Globus pallidus (tissue), 1 donor: ENCODE measurements at regions not wholly inside any gene's neighbourhood (a gene's known extent, or its start where the extent isn't known, plus 50 kb on each side); places are given as distances from the start of the nearest gene placed in this dataset.
A peak's percentile ranks its signal among the peaks of the same experiment; 100 is the strongest.

ENCODE experiments used
- DNase-seq: peaks from one replicate; pipeline ENCODE4 v3.0.0-alpha.2; 2015; ENCODE audit warnings: low spot score

- no peak for DNase-seq
These were observed 145.8 kb upstream of the ETS2 start for GRCh38 chr21:38659936-38660332.

GRCh38 chr21:38660333-38661196 is 145.2 kb upstream of the ETS2 start:
- no peak for DNase-seq

DNA sequence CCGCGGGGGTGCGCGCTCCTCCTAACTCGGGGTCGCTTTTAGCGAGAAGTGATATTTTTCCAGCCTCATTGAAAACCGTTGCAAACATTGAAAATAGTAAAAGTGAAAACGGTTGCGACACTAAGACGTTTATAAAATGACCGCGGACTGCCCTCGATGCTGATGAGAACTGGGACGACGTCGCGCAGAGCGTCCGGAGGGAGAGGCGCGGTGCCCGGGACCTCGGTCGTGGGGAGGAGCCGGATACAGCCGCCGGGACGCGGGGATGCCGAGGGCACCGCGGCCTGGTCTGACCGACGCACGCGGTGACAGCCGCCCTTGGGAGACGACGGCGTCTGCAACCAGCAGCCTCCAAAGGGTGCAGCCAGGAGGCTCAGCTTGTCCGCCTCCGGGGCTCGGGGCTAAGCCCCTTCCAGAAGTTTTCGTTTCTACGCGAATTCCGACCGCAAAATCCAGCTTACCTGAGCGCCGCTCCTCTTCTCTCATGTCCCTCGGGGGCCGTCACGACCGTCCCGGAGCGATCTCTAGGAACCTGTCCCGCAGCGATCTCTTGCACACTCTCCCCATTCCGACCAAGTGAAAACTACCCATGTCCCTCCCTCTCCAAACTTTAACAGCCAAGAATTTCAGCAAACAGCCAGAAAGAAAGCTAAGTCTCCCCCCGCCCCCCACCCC is 144.4 kb upstream of the ETS2 start:
- no peak for DNase-seq

DNA sequence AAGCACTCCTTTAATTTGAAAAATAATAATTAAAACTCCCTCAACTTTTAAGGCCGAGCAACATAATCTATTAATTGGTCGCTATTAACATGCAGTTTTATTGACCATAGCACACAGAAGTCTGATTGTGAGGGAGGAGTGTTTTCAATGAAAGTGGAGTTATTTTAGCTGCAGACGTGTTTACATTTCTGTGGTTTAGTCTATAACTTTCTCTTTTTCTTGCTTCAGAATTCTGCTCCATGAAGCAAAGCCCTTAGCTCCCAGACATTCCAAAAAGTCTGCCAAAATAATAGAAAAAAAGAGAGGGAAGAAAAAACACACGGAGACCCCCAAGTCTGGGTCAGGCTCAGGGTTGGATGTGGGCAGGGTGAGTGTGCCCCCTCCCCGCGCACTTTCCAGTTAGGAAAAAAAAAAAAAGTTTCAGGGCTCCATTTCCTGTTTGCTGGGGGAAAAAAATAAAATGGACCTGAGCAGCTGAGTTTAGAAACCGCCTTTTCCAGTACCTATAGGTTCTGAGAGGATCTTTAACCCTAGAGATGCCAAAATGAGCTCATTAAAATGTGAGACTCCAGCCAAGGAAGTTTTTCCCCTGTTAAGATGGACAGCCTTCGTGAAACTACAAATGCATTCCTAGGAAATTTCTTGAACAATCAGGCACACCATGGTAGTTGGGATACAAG is 143.7 kb upstream of the ETS2 start:
- DNase-seq, result no peak

DNA sequence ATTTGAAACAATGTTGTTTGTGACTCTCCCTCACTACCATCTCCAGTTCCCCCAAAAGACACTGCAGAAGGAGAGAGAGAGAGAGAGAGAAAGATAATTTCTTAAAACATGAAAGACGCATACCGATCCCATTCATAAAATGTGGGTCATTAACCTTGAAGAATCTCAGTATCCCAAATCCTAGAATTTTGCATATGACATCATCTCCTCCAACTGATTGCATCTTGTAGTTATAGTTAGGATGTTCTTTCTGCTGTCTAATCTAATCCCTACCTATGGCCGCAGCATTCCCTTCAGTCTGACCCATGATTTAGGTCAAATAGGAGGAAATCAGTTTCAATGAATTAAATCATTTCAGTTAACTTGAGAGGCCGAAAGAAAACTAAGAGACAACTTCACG is 142.4 kb upstream of the ETS2 start:
- no peak for DNase-seq

DNA sequence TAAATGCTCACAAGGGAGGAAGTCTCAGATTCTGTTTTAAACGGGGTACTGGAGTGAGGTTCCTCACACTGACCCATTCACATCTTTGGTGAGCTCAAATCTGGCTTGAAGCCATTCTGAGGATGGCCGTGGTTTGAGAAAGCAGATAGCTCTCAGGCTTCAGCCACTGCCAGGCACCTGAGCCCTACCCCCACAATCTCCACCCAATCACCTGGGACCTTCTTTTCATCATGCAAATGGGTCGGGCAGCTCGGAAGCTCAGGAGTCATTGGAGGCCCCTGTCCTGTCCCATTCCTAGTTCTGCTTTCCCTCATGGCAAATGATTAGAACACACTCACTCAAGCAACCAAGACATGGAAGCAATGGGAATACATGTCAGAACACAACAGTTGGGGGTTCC is 141.4 kb upstream of the ETS2 start:
- DNase-seq, result no peak

DNA sequence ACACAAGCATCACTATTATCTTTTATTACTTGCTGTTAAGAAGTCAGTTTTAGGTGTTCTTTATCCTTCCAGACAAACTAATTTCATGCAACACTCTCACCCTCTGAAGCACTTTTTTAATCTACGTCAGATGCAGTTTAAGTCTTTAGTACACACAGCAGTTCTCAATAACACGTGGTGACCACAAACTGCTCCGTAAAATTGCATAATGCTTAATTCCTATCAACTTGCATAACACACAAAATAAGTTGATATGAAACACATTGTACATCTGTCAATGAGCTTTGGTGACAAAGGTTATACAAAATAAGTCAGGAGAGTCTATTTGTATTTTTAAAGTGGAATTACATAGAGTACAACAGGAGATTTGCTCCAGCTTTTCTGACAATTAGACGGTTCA is 140.9 kb upstream of the ETS2 start:
- no peak for DNase-seq

DNA sequence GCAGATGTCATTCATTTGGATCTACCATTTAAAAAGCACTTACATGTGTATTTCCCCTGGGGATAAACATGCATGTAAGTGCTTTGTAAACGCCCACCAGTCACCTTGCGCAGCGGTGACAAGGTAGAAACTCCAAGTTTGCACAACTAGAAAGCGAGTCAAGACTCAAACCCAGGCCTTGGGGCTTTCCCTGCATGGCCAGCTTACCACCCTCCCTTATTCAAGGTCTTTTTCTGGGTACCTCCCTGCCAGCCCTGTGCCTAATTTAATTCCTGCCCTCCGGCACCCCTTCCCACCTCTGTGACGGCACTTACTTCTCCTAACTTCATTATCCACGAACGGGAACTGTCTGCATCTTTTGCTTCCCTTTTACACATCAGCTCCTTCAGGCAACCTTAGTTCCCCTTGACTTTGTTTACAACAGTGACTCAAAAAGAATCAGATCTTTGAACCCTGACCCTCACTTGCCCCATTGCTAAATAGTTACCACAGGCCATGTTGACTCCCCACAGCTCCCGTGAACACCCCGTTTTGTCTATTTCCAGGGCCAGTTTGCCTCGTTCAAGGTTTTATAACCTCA is 138.3 kb upstream of the ETS2 start:
- DNase-seq, result no peak

DNA sequence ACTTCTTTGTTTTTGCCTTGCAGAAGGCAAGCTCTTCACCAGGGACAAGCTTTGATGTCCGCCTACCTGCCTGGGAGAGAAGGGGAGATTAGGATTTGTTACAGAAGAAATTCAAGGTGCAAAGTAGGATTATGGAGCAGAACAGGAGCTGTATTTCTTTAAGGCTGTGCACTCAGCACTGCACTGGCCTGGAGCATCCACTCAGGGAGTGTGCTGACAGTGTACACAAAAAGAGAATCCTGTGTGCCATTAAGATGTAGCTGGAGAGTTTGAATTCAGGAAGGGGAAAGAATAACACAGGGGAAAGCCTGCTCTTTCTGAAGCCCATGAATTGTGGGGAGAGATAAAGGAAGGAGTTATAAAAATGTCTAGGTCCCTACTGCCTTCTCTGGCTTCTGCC is 137.7 kb upstream of the ETS2 start:
- no peak for DNase-seq

DNA sequence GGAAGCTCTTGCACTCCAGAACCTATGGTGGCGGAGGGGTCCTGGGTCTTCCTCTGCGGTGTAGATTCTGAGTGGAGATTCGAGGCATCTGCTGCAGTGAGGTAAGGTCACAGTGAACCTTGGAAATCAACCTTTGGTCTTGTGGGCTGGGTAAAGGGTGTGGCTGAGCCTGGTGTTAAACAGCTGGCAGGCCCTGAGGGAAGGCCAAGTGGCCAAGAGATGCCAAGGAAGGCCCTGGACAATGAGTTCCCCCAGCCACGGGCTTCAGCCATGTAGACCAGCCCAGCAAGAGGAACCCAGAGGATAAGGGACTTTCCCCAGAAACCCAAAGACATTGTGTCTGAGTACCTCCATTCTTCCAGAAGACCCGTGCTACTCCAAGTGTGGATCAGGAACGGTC is 137.2 kb upstream of the ETS2 start:
- DNase-seq, result no peak

- DNase-seq, result no peak
These were observed 136.5 kb upstream of the ETS2 start for GRCh38 chr21:38669186-38669585.

GRCh38 chr21:38670861-38671260 is 134.9 kb upstream of the ETS2 start:
- DNase-seq, result no peak

DNA sequence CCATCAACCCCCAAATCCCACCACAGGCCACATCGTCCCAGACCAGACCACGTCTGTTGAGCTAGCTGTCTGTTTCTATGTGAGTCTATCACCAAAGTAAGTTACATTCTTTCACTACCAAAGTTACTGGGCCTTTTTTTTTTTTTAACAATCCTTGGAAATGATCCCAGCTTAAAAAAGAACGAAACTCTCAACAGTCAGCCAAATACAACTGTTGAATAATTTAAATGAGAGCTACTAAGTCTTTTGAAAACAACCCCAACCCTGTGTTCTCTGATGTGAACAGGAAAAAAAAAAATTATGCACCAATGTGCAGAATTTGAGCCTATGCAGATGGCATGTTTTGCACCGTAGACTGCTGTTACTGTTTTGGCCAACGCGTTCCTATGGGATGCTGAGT is 134.0 kb upstream of the ETS2 start:
- DNase-seq, result peak; percentile 1

DNA sequence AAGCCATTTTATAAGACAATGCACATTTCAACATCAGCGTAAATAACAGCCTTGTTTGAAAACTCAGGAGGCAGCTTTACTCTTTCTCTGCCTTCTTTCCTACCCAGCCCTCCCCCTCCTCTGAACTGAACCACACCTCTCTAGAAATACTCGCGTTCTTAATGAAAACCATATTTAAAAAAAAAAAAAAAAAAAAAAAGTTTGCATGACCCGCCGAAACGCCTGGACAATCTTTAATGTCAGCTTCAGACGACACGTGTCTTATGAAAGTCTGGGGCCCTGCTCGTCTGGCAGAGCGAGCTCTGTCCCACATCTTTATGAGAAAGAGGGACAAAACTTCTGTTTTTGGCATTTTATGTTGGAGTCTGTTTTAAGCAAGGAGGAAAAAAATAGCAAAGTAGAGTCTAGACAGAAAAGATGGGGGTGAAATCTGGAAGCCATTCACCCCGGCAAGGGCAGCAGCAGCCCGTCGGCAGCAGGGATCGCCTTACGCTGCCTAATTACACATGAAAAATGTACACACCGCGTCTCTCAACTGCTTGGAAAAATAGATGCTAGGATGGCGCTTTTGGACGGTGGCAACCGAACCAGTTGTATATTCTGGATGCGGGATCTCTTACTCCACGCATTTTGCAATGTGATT is 130.4 kb upstream of the ETS2 start:
- no peak for DNase-seq

DNA sequence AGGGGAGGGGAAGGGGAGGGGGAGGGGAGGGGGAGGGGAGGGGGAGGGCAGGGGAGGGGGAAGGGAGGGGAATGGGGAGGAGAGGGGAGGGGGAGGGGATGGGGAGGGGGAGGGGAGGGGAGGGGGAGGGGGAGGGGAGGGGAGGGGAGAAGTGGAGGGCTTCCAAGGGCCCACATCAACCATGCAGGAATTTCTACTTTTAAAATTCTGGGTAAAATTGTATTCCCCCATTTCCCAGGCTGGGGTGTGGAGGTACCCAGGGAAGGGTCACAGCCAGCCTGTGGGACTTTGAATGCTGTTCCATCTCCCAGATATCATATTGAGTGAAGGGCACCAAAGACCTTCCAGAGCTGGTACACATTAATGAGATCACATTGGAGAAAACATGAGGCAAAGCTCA is 126.9 kb upstream of the ETS2 start:
- no peak for DNase-seq

DNA sequence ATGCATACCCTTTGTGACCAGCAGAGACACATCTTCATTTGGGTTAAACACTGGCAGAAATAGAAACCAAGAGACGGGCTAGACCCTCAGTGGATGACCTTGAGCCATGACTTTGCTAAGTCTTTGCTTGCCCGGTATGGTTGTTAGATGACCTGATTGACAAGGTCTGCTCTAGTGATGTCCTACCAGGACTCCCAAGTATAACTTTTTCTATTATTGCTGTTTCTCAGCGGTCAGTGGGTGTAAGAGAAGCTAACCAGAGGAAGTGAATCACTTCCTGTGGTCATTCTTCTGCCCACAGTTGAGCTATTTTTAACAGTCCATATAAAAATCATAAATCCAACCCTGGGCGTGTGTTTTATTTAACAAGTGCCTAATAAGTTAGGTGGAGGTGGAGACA is 126.2 kb upstream of the ETS2 start:
- DNase-seq, result no peak

- no peak for DNase-seq
These were observed 125.3 kb upstream of the ETS2 start for GRCh38 chr21:38680401-38680800.

DNA sequence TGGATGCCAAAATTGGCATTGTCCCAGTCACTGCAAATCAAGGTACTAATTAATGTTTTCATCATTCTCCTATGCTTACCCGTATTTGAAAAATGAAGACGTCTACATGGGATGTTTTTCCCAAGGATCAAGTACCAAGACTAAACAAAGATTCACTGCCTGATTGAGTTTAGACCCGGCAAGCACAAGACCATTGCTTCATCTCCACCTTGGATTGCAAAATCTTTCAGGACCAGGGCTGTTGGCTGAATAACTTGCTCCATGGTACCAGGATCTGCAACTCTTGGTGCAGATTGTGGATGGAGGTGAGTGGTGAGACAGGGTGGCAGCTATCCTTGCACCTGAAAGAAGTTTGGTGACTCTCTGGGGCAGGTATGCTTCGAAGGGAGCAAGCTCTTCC is 122.5 kb upstream of the ETS2 start:
- DNase-seq, result no peak

DNA sequence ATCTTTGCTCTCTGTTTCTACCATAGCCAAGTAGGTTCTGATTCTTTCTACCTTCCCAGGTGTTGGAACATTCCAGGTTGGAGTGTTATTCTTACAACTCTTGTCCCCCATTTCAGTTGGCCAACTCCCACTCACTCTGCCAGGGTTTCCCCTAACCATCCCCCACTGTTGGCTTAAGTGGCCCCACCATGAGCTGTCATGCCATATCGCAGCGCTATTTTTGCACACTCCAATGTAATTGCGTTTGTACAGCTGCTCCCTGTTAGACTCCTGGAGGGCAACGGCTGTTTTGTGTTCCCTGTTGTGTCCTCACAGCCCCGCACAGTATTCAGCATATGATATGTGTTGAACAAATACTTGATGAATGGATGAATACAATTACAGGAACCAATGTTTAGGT is 117.7 kb upstream of the ETS2 start:
- DNase-seq, result no peak

GRCh38 chr21:38691631-38692030 is 114.1 kb upstream of the ETS2 start:
- no peak for DNase-seq

DNA sequence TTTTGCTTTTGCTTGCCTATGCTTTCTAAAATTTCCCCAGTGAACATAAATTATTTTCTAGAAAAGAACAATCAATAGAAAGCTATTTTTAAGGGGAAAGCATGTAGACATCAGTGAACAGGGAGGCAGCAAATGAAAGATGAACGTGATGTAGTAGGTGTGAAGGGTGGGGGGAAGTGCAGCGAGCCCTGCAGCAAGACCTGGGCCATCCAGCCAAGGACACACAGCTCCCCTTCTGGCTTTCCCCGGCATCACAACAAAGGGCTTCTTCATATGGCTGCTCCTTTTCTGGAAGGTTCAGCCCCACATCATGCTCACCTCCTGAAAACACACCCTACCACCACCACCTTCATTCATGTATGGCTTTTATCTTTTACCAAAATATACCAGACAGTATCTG is 109.2 kb upstream of the ETS2 start:
- DNase-seq, result no peak

GRCh38 chr21:38699048-38699447 is 106.7 kb upstream of the ETS2 start:
- DNase-seq, result no peak
